ENCODE measurements at regions not wholly inside any gene's neighbourhood (a gene's known extent, or its start where the extent isn't known, plus 50 kb on each side); places are given as distances from the start of the nearest gene placed in this dataset.

DNA sequence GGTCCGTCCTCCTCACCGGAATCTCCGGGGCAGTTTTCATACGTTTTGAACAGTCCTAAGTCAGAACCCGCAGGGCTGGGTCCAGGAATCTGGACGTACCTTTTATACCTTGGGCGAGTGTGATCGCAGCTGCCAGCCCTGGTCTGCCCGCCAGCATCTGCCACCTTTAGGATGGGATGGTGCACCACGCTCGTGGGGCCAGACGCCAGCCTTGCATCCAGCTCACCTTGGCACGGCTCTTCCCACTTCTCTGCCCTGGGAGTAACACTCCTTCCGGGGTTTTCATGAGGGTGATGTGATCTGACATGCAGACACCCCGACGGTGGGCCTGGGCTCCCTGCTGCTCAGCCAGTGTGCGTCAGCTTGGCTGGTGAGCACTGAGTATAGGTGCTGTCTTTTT, 66.6 kb upstream of the ZNF469 start:
- no peaks in the 10 kb centered on the region for H3K27me3 ChIP-seq (ENCODE audit: control insufficient read depth, insufficient read depth, low read length)
- DNase-seq (ENCODE audit: low read depth) (no peak), FAIRE-seq (no peak)
- no peaks in the 10 kb centered on the region for H3K36me3 ChIP-seq (ENCODE audit: control insufficient read depth, insufficient read depth, low read length)
- TF ChIP-seq, protein P1, sequence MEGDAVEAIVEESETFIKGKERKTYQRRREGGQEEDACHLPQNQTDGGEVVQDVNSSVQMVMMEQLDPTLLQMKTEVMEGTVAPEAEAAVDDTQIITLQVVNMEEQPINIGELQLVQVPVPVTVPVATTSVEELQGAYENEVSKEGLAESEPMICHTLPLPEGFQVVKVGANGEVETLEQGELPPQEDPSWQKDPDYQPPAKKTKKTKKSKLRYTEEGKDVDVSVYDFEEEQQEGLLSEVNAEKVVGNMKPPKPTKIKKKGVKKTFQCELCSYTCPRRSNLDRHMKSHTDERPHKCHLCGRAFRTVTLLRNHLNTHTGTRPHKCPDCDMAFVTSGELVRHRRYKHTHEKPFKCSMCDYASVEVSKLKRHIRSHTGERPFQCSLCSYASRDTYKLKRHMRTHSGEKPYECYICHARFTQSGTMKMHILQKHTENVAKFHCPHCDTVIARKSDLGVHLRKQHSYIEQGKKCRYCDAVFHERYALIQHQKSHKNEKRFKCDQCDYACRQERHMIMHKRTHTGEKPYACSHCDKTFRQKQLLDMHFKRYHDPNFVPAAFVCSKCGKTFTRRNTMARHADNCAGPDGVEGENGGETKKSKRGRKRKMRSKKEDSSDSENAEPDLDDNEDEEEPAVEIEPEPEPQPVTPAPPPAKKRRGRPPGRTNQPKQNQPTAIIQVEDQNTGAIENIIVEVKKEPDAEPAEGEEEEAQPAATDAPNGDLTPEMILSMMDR (IDR thresholded peaks at IDR 0.05; ENCODE audit: insufficient read depth, low read length, severe bottlenecking): no peak
- H3K4me3 ChIP-seq (ENCODE audit: low read depth, low read length): no peak overlapping the region

DNA sequence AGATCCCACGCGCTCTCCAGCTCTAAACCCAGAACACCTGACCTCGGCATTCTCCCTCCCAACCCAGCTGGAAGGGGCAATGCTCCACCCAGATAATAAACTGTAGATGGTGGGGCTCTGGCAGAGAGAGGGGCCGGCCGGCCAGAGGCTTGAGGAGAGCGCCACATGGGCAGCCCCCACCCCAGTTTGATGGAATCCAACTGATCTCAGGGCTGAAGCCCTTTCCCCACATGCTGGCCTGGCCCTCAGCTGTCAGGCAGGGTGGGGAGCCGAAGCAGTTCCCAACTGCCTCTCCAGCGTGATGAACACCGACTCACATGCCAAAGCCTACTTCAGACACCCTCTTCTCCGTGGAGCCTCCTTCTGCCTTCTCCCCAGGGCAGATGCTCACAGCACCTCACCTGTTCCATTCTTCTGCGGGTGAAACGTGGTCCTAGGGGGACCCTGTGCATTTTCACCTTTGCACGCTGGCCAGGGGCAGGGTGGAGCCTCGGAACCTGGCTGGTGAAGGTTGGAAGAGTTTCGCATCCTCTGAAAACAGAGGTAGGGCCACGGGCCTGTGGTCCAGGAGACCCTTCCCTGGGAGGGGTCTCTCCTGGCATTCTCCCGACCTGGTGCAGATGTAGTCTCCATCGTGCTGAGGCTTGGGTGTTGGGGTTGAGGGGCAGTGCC, 65.7 kb upstream of the ZNF469 start:
- Histone ChIP-seq H3K4me3 (ENCODE audit: low read depth, low read length) (no peak overlapping the region), H3K36me3 (ENCODE audit: control insufficient read depth, insufficient read depth, low read length) (no peaks in the 10 kb centered on the region), H3K27me3 (ENCODE audit: control insufficient read depth, insufficient read depth, low read length) (no peaks in the 10 kb centered on the region)
- TF ChIP-seq, protein P1 (IDR thresholded peaks at IDR 0.05; ENCODE audit: insufficient read depth, low read length, severe bottlenecking): no peak
- FAIRE-seq (no peak), DNase-seq (ENCODE audit: low read depth) (no peak)

DNA sequence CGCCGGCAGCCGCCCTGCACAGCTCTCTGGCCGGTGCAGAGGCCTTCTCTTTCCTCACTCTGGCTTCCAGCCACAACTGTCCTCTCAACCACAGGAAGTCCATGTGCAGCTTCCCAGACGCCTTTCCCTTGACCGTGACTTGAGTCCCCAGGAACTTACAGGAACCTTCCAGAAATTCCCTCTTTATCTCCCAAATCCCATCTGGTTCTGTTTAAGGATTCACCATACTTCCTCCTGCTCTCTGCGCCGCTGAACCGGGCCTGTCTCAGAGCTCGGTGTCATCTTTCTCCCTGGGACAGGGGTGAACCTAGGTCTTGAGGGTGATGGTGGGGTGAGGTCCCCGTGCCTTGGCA, 65.2 kb upstream of the ZNF469 start:
- FAIRE-seq (no peak), DNase-seq (ENCODE audit: low read depth) (no peak)
- no peaks in the 10 kb centered on the region for H3K27me3 ChIP-seq (ENCODE audit: control insufficient read depth, insufficient read depth, low read length)
- H3K36me3 ChIP-seq (ENCODE audit: control insufficient read depth, insufficient read depth, low read length): no peaks in the 10 kb centered on the region
- TF ChIP-seq, protein P1 (IDR thresholded peaks at IDR 0.05; ENCODE audit: insufficient read depth, low read length, severe bottlenecking): no peak
- H3K4me3 ChIP-seq (ENCODE audit: low read depth, low read length): no peak overlapping the region

DNA sequence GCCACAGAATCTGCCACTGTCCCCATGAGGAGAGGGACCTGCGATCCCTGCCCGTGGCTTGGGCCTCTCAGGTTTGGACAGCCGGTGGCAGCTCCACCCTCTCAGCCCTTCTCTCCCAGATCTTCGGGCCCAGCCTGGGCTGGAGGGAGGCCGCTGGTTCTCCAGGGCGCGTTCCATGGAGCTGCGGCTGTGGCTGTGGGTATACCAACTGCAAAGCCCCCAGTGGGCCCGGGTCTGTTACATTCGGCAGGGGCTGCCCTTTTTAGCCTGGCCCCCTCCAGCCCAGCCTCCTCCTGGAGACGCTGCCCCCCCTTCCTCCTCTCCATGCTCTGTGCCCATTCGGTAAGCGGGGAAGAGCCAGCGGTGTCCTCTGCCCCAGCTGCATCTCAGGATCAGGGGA, 64.7 kb upstream of the ZNF469 start:
- Histone ChIP-seq H3K36me3 (ENCODE audit: control insufficient read depth, insufficient read depth, low read length) (no peaks in the 10 kb centered on the region), H3K4me3 (ENCODE audit: low read depth, low read length) (no peak overlapping the region), H3K27me3 (ENCODE audit: control insufficient read depth, insufficient read depth, low read length) (no peaks in the 10 kb centered on the region)
- TF ChIP-seq, protein P1 (IDR thresholded peaks at IDR 0.05; ENCODE audit: insufficient read depth, low read length, severe bottlenecking): no peak
- FAIRE-seq: no peak
- no peak for DNase-seq (ENCODE audit: low read depth)

DNA sequence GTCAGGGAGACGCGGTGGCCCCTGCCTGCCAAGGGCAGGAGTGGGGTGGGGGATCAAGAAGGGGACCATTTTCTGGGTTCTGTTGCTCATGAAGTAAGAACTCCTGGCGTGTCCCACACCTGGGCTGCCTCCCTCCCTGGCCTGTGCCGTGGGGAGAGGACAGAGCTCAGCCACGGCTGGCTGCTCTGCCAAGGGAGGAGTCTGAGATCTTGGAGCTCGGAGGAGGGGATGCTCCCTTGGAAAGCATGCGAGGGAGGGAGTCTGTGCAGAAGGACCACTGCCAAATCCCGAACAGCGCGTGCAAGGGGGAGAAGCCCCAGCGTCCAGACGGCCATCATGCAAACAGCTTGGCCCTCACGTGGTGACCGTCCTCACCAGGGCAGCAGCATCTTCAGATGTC, 64.2 kb upstream of the ZNF469 start:
- DNase-seq (ENCODE audit: low read depth): no peak
- no peaks in the 10 kb centered on the region for H3K27me3 ChIP-seq (ENCODE audit: control insufficient read depth, insufficient read depth, low read length)
- FAIRE-seq: no peak
- H3K36me3 ChIP-seq (ENCODE audit: control insufficient read depth, insufficient read depth, low read length): no peaks in the 10 kb centered on the region
- TF ChIP-seq, protein P1 (IDR thresholded peaks at IDR 0.05; ENCODE audit: insufficient read depth, low read length, severe bottlenecking): no peak
- H3K4me3 ChIP-seq (ENCODE audit: low read depth, low read length): no peak overlapping the region

Data from bronchial epithelial cell (primary cell).